ENCODE measurements at regions not wholly inside any gene's neighbourhood (a gene's known extent, or its start where the extent isn't known, plus 50 kb on each side); places are given as distances from the start of the nearest gene placed in this dataset.

DNA sequence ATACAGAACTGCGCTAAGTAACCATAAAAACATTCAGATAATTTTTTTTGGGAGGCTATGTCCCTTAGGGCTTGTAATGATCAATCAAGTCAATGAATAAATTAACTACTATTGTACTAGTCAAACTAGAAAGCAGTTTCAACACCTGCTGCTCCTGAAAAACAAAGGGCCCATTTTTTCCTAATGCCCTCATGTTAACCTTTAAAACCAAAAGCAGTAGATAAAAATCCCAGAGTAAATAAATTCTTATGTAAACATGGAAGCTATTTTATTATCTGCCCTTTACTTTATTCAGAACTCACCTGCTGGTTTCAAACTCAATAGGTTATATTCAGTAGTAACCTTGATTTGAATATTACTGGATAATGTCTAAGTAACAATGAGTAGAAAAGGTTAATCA is 159.5 kb upstream of the STARD13 start:
- TF ChIP-seq, protein P1, sequence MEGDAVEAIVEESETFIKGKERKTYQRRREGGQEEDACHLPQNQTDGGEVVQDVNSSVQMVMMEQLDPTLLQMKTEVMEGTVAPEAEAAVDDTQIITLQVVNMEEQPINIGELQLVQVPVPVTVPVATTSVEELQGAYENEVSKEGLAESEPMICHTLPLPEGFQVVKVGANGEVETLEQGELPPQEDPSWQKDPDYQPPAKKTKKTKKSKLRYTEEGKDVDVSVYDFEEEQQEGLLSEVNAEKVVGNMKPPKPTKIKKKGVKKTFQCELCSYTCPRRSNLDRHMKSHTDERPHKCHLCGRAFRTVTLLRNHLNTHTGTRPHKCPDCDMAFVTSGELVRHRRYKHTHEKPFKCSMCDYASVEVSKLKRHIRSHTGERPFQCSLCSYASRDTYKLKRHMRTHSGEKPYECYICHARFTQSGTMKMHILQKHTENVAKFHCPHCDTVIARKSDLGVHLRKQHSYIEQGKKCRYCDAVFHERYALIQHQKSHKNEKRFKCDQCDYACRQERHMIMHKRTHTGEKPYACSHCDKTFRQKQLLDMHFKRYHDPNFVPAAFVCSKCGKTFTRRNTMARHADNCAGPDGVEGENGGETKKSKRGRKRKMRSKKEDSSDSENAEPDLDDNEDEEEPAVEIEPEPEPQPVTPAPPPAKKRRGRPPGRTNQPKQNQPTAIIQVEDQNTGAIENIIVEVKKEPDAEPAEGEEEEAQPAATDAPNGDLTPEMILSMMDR (IDR thresholded peaks at IDR 0.05; ENCODE audit: insufficient read depth, low read depth, low read length), result no peak
- no peaks in the 10 kb centered on the region for H3K27me3 ChIP-seq (ENCODE audit: control insufficient read depth, insufficient read depth, low read length)
- CTCF ChIA-PET, result interaction anchor here (0.6 kb wide), 1 partner anchor 88 kb away, joined by 3 read pairs; no protein-coding TSS in a partner anchor
- H3K36me3 ChIP-seq (ENCODE audit: control insufficient read depth, insufficient read depth, low read length), result no peaks in the 10 kb centered on the region
- DNase-seq (ENCODE audit: low read depth), result no peak
- no peak overlapping the region for H3K4me3 ChIP-seq (ENCODE audit: low read depth, low read length)
- POLR2A ChIA-PET, result no interaction called here

- ChIA-PET POLR2A (no interaction called here), CTCF (interaction anchor here (0.6 kb wide), 1 partner anchor 88 kb away, joined by 3 read pairs; no protein-coding TSS in a partner anchor)
- TF ChIP-seq, protein P1 (IDR thresholded peaks at IDR 0.05; ENCODE audit: insufficient read depth, low read depth, low read length), result no peak
Observed at GRCh38 chr13:33445476-33445875, 159.9 kb upstream of the STARD13 start.

GRCh38 chr13:33446821-33447725 is 161.5 kb upstream of the STARD13 start:
- ChIA-PET POLR2A (no interaction called here), CTCF (no interaction called here)
- Histone ChIP-seq H3K4me3 (ENCODE audit: low read depth, low read length) (no peak overlapping the region), H3K27me3 (ENCODE audit: control insufficient read depth, insufficient read depth, low read length) (no peaks in the 10 kb centered on the region), H3K36me3 (ENCODE audit: control insufficient read depth, insufficient read depth, low read length) (no peaks in the 10 kb centered on the region)
- DNase-seq (ENCODE audit: low read depth), result peak; percentile 53
- TF ChIP-seq, protein P1 (IDR thresholded peaks at IDR 0.05; ENCODE audit: insufficient read depth, low read depth, low read length), result no peak

More at GRCh38 chr13:33445476-33445875, 159.9 kb upstream of the STARD13 start:
- Histone ChIP-seq H3K27me3 (ENCODE audit: control insufficient read depth, insufficient read depth, low read length) (no peaks in the 10 kb centered on the region), H3K4me3 (ENCODE audit: low read depth, low read length) (no peak overlapping the region), H3K36me3 (ENCODE audit: control insufficient read depth, insufficient read depth, low read length) (no peaks in the 10 kb centered on the region)
- no peak for DNase-seq (ENCODE audit: low read depth)

- TF ChIP-seq, protein P1 (IDR thresholded peaks at IDR 0.05; ENCODE audit: insufficient read depth, low read depth, low read length), result no peak
- ChIA-PET POLR2A (no interaction called here), CTCF (no interaction called here)
- H3K36me3 ChIP-seq (ENCODE audit: control insufficient read depth, insufficient read depth, low read length), result no peaks in the 10 kb centered on the region
- H3K4me3 ChIP-seq (ENCODE audit: low read depth, low read length), result no peak overlapping the region
- no peak for DNase-seq (ENCODE audit: low read depth)
- no peaks in the 10 kb centered on the region for H3K27me3 ChIP-seq (ENCODE audit: control insufficient read depth, insufficient read depth, low read length)
Observed at GRCh38 chr13:33448889-33449288, 163.3 kb upstream of the STARD13 start.

- ChIA-PET CTCF (interaction anchor here (1.4 kb wide), 1 partner anchor 37 kb away, joined by 4 read pairs; no protein-coding TSS in a partner anchor), POLR2A (no interaction called here)
- DNase-seq (ENCODE audit: low read depth), result no peak
- no peak overlapping the region for H3K4me3 ChIP-seq (ENCODE audit: low read depth, low read length)
- TF ChIP-seq, protein P1 (IDR thresholded peaks at IDR 0.05; ENCODE audit: insufficient read depth, low read depth, low read length), result no peak
- H3K27me3 ChIP-seq (ENCODE audit: control insufficient read depth, insufficient read depth, low read length), result no peaks in the 10 kb centered on the region
- H3K36me3 ChIP-seq (ENCODE audit: control insufficient read depth, insufficient read depth, low read length), result no peaks in the 10 kb centered on the region
Observed at GRCh38 chr13:33450956-33451709, 165.6 kb upstream of the STARD13 start.

All from BJ (cell line).